ENCODE measurements at regions not wholly inside any gene's neighbourhood (a gene's known extent, or its start where the extent isn't known, plus 50 kb on each side); places are given as distances from the start of the nearest gene placed in this dataset.

GRCh38 chr21:23718446-23719285 lies 1888.6 kb downstream of the MRPL39 start:
- no peak for DNase-seq (ENCODE audit: low read depth)

- DNase-seq (ENCODE audit: low read depth) = no peak
These were observed 1895.1 kb downstream of the MRPL39 start for GRCh38 chr21:23712166-23712565.

GRCh38 chr21:23706431-23706830 lies 1900.8 kb downstream of the MRPL39 start:
- DNase-seq (ENCODE audit: low read depth) = no peak

GRCh38 chr21:23699402-23699801 lies 1907.9 kb downstream of the MRPL39 start:
- no peak for DNase-seq (ENCODE audit: low read depth)

GRCh38 chr21:23698619-23699018 lies 1908.7 kb downstream of the MRPL39 start:
- no peak for DNase-seq (ENCODE audit: low read depth)

- no peak for DNase-seq (ENCODE audit: low read depth)
These were observed 1911.8 kb downstream of the MRPL39 start for GRCh38 chr21:23695443-23695842.

GRCh38 chr21:23694390-23694789 lies 1912.9 kb downstream of the MRPL39 start:
- DNase-seq (ENCODE audit: low read depth) = no peak

GRCh38 chr21:23690316-23690715 lies 1917.0 kb downstream of the MRPL39 start:
- DNase-seq (ENCODE audit: low read depth) = no peak

- DNase-seq (ENCODE audit: low read depth) = no peak
These were observed 1920.4 kb downstream of the MRPL39 start for GRCh38 chr21:23686737-23687523.

- no peak for DNase-seq (ENCODE audit: low read depth)
These were observed 1922.8 kb downstream of the MRPL39 start for GRCh38 chr21:23684431-23684830.

- no peak for DNase-seq (ENCODE audit: low read depth)
These were observed 1943.0 kb downstream of the MRPL39 start for GRCh38 chr21:23664193-23664694.

- DNase-seq (ENCODE audit: low read depth) = no peak
These were observed 1946.7 kb downstream of the MRPL39 start for GRCh38 chr21:23660560-23660959.

- no peak for DNase-seq (ENCODE audit: low read depth)
These were observed 1962.5 kb downstream of the MRPL39 start for GRCh38 chr21:23644768-23645167.

- DNase-seq (ENCODE audit: low read depth) = no peak
These were observed 1967.6 kb downstream of the MRPL39 start for GRCh38 chr21:23639721-23640120.

GRCh38 chr21:23638131-23638695 lies 1969.1 kb downstream of the MRPL39 start:
- no peak for DNase-seq (ENCODE audit: low read depth)

GRCh38 chr21:23633447-23633940 lies 1973.8 kb downstream of the MRPL39 start:
- no peak for DNase-seq (ENCODE audit: low read depth)

GRCh38 chr21:23624281-23624680 lies 1983.0 kb downstream of the MRPL39 start:
- DNase-seq (ENCODE audit: low read depth) = no peak

GRCh38 chr21:23613014-23613413 lies 1994.3 kb downstream of the MRPL39 start:
- no peak for DNase-seq (ENCODE audit: low read depth)

GRCh38 chr21:23612210-23612609 lies 1995.1 kb downstream of the MRPL39 start:
- DNase-seq (ENCODE audit: low read depth) = no peak

- no peak for DNase-seq (ENCODE audit: low read depth)
These were observed 1999.4 kb downstream of the MRPL39 start for GRCh38 chr21:23607782-23608431.

- no peak for DNase-seq (ENCODE audit: low read depth)
These were observed 2005.7 kb downstream of the MRPL39 start for GRCh38 chr21:23601549-23601948.

GRCh38 chr21:23593582-23593981 lies 2013.7 kb downstream of the MRPL39 start:
- DNase-seq (ENCODE audit: low read depth) = no peak
